GM19395 (cell line): ENCODE measurements at regions not wholly inside any gene's neighbourhood (a gene's known extent, or its start where the extent isn't known, plus 50 kb on each side); places are given as distances from the start of the nearest gene placed in this dataset.
"Not testable (repeated sequence)": the region's sequence is repeated elsewhere in the genome, so short reads cannot be mapped to it uniquely, and the experiment has no call there.

Experiments used
- ATAC-seq: cut with Tn5 transposase; IDR thresholded peaks from one replicate; pipeline ENCODE4 v1.9.1; 2021; ENCODE audit warnings: mild to moderate bottlenecking, moderate library complexity; ENCODE audit not compliant: unreplicated experiment

DNA sequence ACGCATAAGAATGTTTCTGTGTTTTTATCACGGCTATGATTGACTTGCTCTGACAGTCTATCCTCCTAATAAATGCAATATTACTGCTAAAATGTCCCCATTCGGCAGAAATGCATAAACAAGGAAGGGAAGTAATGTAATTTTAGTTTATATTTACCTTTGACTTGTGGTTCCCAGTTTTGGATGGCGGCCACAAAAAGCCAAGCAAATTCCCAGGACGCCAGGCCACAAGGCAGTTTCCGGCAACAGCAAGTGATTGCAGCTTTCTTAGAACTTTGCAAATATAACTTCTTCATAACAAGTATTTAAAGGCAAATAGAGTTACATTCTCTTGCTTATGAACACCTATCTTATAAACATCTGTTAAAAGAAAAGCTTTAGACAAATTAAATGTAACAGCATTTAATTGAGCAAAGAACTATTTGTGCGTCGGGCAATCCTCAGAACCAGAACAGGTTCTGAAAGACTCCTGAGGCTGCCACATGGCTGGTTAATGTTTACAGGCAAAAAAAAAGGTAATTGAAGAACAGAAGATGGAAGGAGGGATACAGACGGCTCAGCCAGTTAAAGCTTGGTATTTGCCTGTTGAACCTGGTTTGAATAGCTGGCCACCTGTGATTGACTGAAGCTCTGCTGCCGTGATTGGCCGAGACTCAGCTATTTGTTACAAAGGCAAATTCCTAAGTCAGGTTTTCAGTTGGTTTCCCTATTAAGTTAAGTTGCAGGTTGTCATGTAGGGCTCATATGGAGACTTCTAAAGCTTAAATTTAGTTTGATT lies 80.8 kb downstream of the C21orf91 start:
- no peak for ATAC-seq

DNA sequence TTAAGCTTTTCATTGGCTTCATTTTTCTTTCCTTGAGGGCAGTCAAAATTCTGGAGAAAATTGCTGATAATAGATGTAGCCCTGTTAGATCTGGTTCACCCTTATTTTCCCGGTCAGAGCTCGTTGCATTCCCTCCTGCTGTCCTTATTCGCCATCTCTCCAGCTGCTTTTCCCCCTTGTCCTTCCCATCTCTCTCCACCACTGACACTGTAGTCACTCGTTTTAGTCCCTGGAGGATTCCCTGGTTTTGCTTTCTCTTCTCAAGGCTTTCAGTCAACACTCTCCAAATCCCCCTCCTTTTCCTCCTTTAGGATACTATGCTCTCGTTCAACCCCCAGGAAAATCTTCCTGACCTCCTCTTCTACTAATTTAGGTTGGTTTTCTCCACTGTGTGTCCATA lies 83.1 kb downstream of the C21orf91 start:
- no peak for ATAC-seq

DNA sequence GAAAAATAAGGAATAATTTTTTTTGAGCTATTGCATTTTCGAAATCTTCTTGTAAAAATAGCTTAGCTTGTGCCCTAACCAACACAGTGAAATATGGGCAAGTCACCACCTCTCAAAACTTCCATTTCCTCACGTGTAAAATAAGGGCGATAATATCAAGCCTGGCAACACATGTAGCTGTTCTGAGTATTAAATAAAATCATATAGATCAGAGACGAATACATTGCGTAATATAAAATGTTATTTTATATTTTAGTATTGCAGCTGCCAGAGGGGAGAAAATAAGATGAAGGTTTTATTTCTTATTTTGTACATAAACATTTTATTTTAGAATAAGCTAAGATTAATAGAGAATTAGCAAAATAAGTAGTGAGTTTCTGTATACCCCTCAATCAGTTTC lies 85.9 kb downstream of the C21orf91 start:
- no peak for ATAC-seq

DNA sequence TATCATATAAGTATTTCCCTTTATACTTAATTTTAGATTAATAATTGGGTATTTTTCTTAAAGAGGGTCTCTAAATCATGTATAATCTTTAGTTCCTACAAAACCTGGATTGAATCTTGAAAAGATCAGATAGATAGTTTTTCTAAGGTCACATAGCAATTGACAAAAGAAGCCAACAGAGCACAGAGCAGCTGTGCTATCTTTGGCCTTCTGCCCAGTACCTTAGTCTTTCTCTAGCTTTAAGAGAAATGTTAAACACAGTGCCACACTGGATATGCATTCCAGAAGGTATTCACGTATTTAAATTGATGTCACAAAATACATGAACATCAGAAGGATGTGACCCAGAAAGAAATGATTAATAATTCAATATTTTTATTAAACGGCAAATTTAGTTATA lies 86.8 kb downstream of the C21orf91 start:
- no peak for ATAC-seq

DNA sequence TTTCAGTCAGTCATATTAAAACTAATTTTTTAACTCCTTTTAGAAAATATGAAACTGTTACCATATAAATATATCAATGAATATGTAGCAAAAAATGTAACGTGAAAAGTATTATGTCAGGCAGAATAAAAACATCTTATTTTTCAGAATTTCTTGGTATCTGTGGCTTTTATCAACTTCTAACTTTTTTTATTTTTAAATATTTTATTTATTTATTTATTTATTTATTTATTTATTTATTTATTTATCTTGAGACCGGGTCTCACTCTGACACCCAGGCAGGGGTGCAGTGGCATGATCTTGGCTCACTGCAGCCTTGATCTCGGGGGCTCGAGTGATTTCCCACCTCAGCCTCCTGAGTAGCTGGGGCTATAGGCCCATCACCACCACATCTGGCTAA lies 87.6 kb downstream of the C21orf91 start:
- no peak for ATAC-seq

DNA sequence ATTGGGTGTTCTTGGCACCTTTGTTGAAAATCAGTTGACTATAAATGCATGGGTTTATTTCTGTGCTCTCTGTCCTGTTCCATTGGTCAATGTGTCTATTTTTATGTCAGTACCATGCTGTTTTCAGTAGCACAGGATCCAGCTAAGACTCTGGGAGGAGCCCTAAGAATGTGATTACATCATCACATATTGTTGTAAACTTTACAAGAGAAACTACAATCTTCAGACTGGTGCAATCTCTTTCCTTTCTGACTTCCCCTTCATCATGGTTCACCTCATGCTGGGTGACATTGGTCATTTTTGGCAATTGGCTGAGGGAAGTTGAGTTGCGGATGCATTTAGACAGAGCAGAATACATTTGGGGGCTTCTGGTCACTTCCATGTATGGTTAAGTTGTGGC lies 88.4 kb downstream of the C21orf91 start:
- ATAC-seq, result no peak

DNA sequence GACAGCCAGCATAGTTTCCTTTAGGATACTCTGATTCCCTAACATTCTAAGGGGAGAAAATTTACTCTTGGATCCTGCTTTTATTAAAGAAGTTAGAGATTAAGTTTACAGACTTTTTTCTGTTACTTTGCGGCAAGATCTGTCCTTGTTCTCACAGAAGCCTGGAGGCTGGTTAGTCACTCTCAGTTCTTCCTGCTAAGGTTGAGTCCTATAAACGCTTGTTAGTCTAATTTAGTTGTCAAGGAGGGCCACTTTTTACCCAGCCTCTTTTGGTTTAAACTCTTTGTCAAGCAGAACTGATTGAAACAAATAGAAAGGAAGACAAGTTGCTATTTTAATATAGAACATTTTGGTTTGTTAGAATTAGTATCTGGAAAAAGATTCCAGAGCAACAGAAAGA lies 89.7 kb downstream of the C21orf91 start:
- ATAC-seq, result no peak

DNA sequence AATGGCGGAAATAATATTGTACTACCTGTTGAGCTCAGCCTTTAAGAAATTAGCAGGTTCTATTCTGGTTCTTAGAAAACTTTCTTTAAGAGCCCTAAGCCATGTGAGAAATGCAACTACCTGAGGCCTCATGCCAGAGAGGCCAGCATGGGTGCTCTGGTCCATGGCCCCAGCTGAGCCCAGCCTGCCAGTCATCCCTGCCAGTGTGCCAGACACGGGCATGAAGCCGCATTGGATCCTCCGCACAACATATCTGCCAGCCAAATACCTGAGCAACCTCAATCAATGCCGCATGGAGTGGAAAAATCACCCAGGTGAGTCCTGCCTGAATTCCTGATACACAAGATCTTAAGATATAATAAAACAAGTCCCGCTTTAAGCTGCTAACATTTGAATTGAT lies 91.8 kb downstream of the C21orf91 start:
- ATAC-seq, result no peak

DNA sequence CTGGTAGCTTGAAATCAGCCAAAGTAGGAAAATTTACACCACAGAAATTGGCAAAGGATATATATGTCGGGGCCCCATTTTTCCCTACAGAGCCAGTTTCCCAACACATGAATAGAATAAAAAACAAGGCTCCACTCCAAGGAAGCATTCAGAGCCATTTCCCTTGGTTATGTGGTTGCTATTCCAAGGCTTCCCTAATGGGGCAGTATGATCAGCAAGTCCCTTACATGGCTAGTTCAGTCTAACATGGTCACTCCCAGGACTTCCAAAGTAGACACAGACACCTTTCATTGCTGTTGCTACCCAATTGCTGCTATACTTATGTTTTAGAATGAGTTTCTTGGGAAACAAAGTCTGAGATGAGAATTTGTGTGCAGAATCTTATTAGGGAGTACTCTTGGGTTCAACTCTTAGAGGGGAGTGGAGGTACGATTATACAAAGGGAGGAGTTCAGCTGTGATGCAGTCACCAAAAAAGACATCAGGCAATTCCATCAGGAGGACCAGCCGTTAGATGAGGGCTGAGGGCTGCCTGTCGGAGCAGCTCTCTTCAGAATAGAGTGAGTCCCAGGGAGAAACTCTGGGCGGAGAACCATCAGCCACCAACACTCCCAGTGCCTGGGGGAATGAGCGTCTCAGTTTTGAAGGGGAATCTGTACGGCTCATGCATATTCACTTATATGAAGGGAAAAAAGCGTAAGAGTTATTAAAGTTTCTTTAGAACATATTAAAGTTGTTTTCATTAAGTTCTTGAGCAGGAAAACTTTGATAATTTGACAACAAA lies 92.9 kb downstream of the C21orf91 start:
- no peak for ATAC-seq

DNA sequence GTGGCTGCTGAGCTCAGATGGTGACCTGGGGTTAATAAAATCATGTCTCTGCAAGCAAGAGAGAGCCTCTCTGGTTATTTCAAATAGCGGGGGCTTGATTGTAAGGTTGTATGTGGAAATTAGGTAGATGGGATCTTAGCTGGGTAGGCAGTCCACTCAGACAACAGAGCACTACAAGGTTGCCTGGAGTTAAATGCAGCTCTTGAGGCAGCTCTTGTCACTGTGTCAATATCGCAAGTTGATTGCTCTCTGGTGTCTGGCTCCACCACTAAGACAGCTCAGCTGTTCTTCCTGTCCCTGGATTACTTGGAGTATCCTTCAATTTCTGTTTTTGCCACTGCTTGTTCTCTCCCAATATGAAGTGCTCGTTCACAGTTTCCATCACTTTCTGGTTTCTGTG lies 93.8 kb downstream of the C21orf91 start:
- ATAC-seq, result no peak

DNA sequence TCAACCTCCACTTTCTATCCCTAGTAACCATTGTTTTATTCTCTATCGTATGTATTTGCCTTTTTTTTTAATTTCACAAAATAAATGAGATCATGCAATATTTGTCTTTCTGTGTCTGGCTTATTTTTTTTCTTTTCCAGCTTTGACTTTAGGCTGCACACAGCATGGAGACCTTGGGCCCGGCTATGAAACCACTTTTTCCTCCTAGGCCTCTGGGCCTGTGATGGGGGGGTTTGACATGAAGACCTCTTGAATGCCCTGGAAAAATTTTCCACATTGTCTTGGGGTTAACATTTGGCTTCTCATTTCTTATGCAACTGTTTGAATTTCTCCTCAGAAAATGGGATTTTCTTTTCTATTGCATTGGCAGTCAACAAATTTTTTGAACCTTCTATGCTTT lies 100.2 kb upstream of the BTG3 start:
- no peak for ATAC-seq

DNA sequence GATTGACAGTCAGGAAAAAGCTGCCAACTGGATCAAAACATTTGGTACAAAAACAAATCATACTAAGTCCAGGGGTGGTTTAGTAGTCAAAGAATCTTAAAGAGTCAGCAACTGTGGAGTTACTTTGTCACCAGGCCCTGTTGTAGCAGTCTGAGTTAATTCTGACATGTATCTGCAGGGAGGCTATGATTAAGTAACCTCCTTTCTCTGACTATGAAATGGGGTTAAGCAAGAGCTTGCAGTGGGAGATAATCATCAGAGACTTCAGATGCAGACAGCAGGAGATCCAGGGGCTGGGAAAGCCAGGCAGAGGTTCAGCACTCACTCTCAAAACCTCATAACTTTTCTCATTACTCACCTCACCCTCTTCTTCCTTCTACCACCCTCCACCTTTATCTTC lies 99.2 kb upstream of the BTG3 start:
- ATAC-seq, result no peak

DNA sequence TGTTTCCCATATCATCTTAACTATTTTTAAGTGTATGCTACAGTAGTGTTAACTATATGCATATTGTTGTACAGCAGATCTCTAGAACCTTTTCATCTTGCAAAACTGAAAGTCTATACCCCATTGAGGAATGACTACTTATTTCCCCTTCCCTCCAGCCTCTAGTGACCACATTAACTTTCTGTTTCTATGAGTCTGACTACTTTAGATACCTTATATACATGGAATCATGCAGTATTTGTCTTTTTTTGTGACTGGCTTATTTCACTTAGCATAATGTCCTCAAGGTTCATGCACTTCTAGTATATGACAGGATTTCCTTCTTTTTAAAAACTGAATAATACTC lies 96.5 kb upstream of the BTG3 start:
- peak; percentile 99 for ATAC-seq

DNA sequence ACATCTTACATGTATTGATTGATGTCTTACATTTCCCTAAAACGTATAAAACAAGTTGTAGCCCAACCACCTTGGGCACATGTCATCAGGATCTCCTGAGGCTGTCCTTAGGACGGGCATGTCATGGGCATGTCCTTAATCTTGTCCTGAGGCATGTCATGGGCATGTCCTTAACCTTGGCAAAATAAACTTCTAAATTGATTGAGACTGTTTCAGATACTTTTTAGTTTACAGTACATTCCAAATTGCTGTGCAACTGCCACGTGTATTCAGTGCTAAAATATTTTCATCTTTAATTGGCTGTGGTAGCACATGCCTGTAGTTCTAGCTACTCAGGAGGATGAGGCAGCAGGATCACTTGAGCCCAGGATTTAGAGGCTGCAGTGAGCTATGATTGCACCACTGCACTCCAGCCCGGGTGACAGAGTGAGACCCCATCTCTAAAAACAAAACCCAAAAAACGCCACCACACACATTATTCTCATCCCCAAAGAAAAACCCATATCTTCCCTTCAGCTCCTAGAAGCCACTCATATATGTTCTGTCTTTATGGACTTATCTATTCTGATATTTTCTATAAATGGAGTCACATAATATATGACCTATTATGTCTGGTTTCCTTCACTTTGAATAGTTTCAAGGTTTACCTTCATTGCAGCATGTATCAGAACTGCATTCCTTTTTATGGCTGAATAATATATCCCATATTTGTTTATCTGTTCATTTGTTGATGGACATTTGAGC lies 96.0 kb upstream of the BTG3 start:
- peak; percentile 69 for ATAC-seq

DNA sequence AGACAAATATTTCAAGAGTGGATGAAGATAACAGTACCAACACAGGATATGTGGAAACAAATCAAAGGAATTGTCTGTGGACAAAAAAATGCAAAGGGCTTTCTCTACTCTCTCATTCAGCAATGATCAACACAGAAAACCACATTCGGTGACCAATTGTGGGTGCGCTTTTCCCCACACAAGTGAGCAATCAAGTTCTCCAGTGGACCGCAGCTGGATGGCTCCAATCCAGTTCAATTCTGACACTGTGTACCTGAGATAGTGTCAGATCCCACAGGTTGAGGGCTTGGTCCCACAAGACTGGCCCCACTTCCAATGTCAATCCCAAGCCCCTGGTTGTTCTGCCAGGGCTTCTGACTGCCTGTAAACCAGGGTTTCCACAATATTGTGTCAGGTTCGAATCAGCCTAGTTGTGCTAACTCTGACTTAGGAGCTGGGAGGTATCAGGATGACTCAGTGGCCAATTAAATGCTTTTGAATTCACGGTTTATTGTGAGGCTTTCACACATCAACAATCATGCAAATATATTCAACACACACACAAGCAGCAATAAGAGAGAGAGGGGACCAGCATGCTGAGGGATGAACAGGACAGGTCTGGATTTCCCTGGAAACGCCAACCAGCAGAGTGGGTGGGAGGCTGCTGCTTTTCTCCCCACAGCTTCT lies 87.0 kb upstream of the BTG3 start:
- peak; percentile 60 for ATAC-seq

DNA sequence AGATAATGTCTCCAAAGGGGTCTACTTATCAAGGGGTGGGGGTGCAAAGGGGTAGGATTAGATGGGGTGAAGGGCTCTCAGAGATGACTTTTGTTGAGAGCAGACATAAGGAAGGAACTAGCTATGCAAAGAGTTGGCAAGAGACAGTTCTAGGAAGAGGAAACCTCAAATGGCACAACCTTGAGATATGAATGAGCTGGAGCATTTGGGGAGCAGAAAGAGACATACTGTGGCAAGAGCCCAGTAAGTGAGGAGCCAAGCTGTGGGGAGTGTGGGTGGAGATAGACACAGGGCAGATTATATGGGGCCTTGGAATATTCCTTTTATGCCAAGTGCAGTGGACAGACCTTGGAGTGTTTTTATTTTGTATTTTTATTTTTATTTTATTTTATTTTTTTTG lies 84.8 kb upstream of the BTG3 start:
- ATAC-seq, result no peak

DNA sequence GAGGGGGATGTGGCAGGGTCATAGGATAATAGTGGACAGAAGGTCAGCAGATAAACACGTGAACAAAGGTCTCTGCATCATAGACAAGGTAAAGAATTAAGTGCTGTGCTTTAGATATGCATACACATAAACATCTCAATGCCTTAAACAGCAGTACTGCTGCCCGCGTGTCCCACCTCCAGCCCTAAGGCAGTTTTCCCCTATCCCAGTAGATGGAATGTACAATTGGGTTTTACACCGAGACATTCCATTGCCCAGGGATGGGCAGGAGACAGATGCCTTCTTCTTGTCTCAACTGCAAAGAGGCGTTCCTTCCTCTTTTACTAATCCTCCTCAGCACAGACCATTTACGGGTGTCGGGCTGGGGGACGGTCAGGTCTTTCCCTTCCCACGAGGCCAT lies 81.7 kb upstream of the BTG3 start:
- not testable (repeated sequence) for ATAC-seq

DNA sequence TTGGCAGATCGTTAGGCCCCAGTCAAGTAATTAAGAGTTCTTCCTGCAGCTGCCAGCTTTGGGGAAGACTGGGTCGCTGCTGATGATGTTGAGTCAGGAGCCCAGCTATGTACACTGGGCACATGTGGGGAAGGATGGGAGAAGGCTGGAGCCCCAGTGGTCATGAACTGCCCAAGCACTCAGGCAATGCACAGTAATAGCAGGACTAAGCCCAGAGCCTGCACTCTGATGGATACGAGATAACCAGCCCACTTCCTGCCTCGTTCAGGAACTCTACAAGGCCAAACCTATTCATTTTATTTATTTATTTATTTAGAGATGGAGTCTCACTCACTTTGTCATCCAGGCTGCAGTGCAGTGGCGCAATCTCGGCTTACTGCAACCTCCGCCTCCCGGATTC lies 81.1 kb upstream of the BTG3 start:
- no peak for ATAC-seq

DNA sequence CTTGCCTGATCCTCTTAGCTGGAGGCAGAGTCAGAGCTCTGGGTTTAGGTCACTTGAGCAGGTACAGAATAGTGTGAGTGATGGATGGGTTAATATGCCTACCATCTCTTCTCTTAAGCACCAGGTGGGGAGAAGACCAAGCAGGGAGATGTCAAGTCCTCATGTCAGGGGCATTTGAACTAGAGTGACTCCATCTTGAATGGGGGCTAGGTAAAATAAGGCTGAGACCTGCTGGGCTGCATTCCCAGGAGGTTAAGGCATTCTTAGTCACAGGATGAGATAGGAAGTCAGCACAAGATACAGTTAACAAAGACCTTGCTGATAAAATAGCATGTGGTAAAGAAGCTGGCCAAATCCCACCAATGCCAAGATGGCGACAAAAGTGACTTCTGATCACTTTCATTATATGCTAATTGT lies 77.4 kb upstream of the BTG3 start:
- no peak for ATAC-seq

DNA sequence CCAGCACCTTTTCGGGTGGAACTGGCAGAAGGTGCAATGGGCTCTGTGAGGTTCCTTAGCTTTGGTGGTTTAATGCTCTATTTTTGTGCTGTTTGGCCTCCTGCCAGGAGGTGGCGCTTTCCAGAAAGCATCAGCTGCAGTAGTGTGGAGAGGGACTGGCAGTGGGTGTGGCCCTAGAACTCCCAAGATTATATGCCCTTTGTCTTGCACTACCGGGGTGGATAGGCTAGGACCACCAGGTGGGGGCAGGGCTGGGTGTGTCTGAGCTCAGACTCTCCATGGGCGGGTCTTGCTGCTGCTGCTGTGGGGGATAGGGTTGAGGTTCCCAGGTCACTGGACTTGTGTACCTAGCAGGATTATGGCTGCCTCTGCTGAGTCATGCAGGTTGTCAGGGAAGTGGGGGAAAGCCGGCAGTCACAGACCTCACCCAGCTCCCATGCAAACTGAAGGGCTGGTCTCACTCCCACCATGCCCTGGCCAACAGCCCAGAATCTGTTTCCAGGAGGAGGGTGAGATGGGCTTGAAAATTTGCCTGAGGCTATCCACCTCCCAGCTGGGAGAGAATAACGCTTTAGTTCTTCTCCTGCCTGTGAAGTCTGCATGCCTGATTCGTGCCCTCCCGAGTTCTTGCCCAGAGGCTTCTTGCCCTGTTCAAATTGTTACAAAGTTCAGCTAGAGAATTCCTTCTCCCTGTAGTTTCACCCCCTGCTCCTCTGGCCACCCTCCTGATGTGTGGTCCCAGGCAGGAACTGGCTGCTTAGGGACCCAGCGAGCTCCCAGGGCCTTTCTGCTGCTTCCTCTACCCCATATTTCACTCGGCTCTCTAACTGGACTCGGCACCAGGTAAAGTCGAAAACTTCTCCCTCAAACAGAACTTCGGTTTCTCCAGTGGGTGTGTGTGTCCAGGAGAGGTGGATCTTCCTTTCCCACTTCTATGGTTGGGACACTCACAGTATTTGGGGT lies 76.5 kb upstream of the BTG3 start:
- ATAC-seq, result no peak
